Ishikawa (cell line): ENCODE measurements at regions not wholly inside any gene's neighbourhood (a gene's known extent, or its start where the extent isn't known, plus 50 kb on each side); places are given as distances from the start of the nearest gene placed in this dataset.

Experiments used
- CREB1 ChIP-seq: IDR thresholded peaks from 2 replicates; pipeline ENCODE4 v1.6.1; 2012; ENCODE audit warnings: low read depth
- EGR1 ChIP-seq: IDR thresholded peaks from 2 replicates; pipeline ENCODE4 v1.6.1; 2012
- EP300 ChIP-seq: IDR thresholded peaks from 2 replicates; pipeline ENCODE4 v1.6.1; 2012; ENCODE audit warnings: borderline replicate concordance
- FOXM1 ChIP-seq: IDR thresholded peaks from 2 replicates; pipeline ENCODE4 v1.6.1; 2012; ENCODE audit warnings: low read depth, borderline replicate concordance
- NFIC ChIP-seq: IDR thresholded peaks from 2 replicates; pipeline ENCODE4 v1.6.1; 2012
- RAD21 ChIP-seq: IDR thresholded peaks from 2 replicates; pipeline ENCODE4 v1.6.1; 2012; ENCODE audit warnings: low read depth
- TAF1 ChIP-seq: IDR thresholded peaks from 2 replicates; pipeline ENCODE4 v1.6.1; 2012; ENCODE audit warnings: low read depth, mild to moderate bottlenecking
- TCF12 ChIP-seq: IDR thresholded peaks from 2 replicates; pipeline ENCODE4 v1.6.1; 2012; ENCODE audit warnings: low read depth
- TEAD4 ChIP-seq: IDR thresholded peaks from 2 replicates; pipeline ENCODE4 v1.6.1; 2012
- YY1 ChIP-seq: IDR thresholded peaks from 2 replicates; pipeline ENCODE4 v1.6.1; 2012; ENCODE audit warnings: low read depth
- TF ChIP-seq, protein P1 (sequence below): IDR thresholded peaks from 2 replicates; pipeline ENCODE4 v1.6.1; 2012
- TF ChIP-seq, protein P2 (sequence below): IDR thresholded peaks from 2 replicates; pipeline ENCODE4 v1.6.1; 2012; ENCODE audit warnings: low read depth, mild to moderate bottlenecking
- TF ChIP-seq, protein P3 (sequence below): IDR thresholded peaks from 2 replicates; pipeline ENCODE4 v1.6.1; 2012

DNA sequence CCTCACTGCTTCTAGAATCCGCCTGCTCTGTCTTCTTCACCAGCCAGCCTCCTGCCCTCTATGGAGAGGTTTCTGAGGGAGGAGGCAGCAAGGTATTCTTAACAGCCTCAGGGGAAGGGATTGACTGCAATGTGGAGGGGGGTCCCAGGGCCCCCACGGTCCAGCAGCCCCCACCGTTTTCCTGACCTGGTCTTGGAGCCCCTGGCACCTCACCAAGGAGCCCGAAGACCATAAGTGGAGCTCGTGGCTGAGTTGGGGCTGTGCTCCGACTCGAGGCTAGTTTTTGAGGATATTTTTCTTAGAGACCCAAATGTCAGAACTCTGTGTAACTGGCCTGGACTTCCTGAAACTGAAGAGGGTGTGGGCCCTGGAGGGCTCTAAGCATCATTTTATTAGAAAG, 590.0 kb downstream of the BRD1 start:
- TF ChIP-seq FOXM1 (no peak), RAD21 (no peak), CREB1 (no peak), EGR1 (no peak), TAF1 (no peak), EP300 (no peak), YY1 (no peak), TEAD4 (no peak), TCF12 (no peak), NFIC (no peak)
- TF ChIP-seq, protein P1, sequence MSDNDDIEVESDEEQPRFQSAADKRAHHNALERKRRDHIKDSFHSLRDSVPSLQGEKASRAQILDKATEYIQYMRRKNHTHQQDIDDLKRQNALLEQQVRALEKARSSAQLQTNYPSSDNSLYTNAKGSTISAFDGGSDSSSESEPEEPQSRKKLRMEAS: no peak
- TF ChIP-seq, protein P2, sequence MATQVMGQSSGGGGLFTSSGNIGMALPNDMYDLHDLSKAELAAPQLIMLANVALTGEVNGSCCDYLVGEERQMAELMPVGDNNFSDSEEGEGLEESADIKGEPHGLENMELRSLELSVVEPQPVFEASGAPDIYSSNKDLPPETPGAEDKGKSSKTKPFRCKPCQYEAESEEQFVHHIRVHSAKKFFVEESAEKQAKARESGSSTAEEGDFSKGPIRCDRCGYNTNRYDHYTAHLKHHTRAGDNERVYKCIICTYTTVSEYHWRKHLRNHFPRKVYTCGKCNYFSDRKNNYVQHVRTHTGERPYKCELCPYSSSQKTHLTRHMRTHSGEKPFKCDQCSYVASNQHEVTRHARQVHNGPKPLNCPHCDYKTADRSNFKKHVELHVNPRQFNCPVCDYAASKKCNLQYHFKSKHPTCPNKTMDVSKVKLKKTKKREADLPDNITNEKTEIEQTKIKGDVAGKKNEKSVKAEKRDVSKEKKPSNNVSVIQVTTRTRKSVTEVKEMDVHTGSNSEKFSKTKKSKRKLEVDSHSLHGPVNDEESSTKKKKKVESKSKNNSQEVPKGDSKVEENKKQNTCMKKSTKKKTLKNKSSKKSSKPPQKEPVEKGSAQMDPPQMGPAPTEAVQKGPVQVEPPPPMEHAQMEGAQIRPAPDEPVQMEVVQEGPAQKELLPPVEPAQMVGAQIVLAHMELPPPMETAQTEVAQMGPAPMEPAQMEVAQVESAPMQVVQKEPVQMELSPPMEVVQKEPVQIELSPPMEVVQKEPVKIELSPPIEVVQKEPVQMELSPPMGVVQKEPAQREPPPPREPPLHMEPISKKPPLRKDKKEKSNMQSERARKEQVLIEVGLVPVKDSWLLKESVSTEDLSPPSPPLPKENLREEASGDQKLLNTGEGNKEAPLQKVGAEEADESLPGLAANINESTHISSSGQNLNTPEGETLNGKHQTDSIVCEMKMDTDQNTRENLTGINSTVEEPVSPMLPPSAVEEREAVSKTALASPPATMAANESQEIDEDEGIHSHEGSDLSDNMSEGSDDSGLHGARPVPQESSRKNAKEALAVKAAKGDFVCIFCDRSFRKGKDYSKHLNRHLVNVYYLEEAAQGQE: no peak
- TF ChIP-seq, protein P3, sequence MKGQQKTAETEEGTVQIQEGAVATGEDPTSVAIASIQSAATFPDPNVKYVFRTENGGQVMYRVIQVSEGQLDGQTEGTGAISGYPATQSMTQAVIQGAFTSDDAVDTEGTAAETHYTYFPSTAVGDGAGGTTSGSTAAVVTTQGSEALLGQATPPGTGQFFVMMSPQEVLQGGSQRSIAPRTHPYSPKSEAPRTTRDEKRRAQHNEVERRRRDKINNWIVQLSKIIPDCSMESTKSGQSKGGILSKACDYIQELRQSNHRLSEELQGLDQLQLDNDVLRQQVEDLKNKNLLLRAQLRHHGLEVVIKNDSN: no peak
